ENCODE measurements at regions not wholly inside any gene's neighbourhood (a gene's known extent, or its start where the extent isn't known, plus 50 kb on each side); places are given as distances from the start of the nearest gene placed in this dataset.

DNA sequence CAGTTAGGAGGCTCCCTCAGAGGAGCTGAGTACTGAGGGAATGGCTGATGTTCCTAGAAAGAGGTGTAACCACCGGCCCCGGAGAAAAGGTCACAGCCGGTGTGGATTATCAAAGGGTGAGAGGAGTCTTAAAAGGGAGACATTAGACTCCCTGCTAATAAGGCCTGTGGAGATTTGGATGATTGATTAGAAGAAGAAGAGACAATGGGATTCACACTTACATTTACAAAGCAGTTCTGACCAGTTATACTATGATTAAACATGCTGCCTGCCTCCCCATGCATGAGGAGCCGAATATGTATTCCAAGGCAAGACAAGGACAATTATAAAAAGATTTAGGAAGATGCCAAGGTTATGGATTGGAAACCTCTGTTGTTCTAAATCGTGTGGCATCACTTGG lies 302.4 kb downstream of the SLC4A3 start:
- TF ChIP-seq POLR2AphosphoS5 (IDR thresholded peaks at IDR 0.05), result no peak
- TF ChIP-seq POLR2A (IDR thresholded peaks at IDR 0.05), result no peak
- TF ChIP-seq EP300 (IDR thresholded peaks at IDR 0.05; ENCODE audit: low read depth), result no peak
- TF ChIP-seq, protein P1, sequence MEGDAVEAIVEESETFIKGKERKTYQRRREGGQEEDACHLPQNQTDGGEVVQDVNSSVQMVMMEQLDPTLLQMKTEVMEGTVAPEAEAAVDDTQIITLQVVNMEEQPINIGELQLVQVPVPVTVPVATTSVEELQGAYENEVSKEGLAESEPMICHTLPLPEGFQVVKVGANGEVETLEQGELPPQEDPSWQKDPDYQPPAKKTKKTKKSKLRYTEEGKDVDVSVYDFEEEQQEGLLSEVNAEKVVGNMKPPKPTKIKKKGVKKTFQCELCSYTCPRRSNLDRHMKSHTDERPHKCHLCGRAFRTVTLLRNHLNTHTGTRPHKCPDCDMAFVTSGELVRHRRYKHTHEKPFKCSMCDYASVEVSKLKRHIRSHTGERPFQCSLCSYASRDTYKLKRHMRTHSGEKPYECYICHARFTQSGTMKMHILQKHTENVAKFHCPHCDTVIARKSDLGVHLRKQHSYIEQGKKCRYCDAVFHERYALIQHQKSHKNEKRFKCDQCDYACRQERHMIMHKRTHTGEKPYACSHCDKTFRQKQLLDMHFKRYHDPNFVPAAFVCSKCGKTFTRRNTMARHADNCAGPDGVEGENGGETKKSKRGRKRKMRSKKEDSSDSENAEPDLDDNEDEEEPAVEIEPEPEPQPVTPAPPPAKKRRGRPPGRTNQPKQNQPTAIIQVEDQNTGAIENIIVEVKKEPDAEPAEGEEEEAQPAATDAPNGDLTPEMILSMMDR (IDR thresholded peaks at IDR 0.05), result no peak
- DNase-seq, result no peak
- no peak overlapping the region for H3K27ac ChIP-seq
- H3K4me3 ChIP-seq, result no peak overlapping the region
- intact Hi-C loops (cut with DNase I; ENCODE audit: low total_unique reads) (no loop called here), in situ Hi-C loops (cut with MboI; ENCODE audit: low pct_ligation_motif_present in 1 of 4, low pct_unique_long_range_greater_than_20kb in 1 of 4, low sequenced_read_pairs in 3 of 4) (no loop called here)
- no peaks in the 10 kb centered on the region for H3K36me3 ChIP-seq
- no peaks in the 10 kb centered on the region for H3K4me1 ChIP-seq
- WGBS, 2 donors (ENCODE audit: low coverage in 1 of 2), result 76 to 78% methylated on average over 5 of the region's 5 CpGs
- H3K9me3 ChIP-seq, result no peaks in the 10 kb centered on the region
- no peaks in the 10 kb centered on the region for H3K27me3 ChIP-seq

DNA sequence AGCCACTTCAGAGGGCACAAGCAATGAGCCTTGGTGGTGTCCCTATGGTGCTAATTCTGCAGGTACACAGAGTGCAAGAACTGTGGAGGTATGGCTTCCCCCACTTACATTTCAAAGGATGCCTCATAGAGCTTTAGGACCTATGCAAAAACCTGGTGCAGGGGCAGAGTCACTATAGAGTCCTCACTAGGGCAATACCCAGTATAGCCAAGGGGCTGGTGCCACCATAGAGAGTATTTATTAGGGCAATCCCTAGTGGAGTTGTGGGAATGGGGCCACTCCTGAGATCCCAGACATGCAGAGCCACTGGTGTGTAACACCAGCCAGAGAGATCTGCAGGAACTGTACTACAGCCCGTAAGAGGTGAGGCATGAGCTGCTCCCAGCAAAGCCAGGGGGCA lies 312.2 kb downstream of the SLC4A3 start:
- in situ Hi-C loops (cut with MboI; ENCODE audit: low pct_ligation_motif_present in 1 of 4, low pct_unique_long_range_greater_than_20kb in 1 of 4, low sequenced_read_pairs in 3 of 4), result no loop called here
- Histone ChIP-seq H3K4me3 (no peak overlapping the region), H3K27me3 (no peaks in the 10 kb centered on the region), H3K4me1 (no peaks in the 10 kb centered on the region), H3K36me3 (no peaks in the 10 kb centered on the region), H3K9me3 (no peaks in the 10 kb centered on the region), H3K27ac (no peak overlapping the region)
- no peak for DNase-seq
- WGBS, 2 donors (ENCODE audit: low coverage in 1 of 2), result 63% methylated on average over 1 of the region's 1 CpG; no CpG with 5 or more reads in 1 of the 2 donors
- intact Hi-C loops (cut with DNase I; ENCODE audit: low total_unique reads), result no loop called here
- TF ChIP-seq, protein P1 (IDR thresholded peaks at IDR 0.05), result no peak
- TF ChIP-seq POLR2AphosphoS5 (IDR thresholded peaks at IDR 0.05) (no peak), POLR2A (IDR thresholded peaks at IDR 0.05) (no peak), EP300 (IDR thresholded peaks at IDR 0.05; ENCODE audit: low read depth) (no peak)

DNA sequence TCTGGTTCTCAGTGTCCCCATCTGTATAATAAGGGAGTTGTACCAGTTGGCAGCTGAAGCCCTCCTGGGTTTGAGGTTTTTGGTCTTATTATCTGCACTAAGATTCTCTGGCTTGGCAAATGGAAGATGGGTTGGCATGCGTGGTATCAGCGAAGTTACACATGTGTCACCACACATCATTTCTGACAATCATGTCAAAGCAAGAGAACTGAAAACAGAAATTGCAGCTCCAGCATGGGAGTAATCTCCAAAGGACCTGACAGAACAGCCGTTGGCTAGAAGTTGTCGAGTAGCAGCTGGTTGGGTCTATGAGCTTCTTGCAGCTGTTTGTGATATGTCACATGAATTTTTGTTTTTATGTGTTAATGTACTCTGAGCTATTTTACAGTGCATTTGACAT lies 317.4 kb downstream of the SLC4A3 start:
- Histone ChIP-seq H3K9me3 (no peaks in the 10 kb centered on the region), H3K27me3 (no peaks in the 10 kb centered on the region), H3K4me1 (no peaks in the 10 kb centered on the region), H3K27ac (no peak overlapping the region), H3K36me3 (no peaks in the 10 kb centered on the region), H3K4me3 (no peak overlapping the region)
- 80 to 83% methylated on average over 4 of the region's 4 CpGs for WGBS, 2 donors (ENCODE audit: low coverage in 1 of 2)
- TF ChIP-seq, protein P1 (IDR thresholded peaks at IDR 0.05), result no peak
- TF ChIP-seq POLR2A (IDR thresholded peaks at IDR 0.05), result no peak
- no peak for TF ChIP-seq EP300 (IDR thresholded peaks at IDR 0.05; ENCODE audit: low read depth)
- no peak for TF ChIP-seq POLR2AphosphoS5 (IDR thresholded peaks at IDR 0.05)
- DNase-seq, result no peak
- in situ Hi-C loops (cut with MboI; ENCODE audit: low pct_ligation_motif_present in 1 of 4, low pct_unique_long_range_greater_than_20kb in 1 of 4, low sequenced_read_pairs in 3 of 4) (no loop called here), intact Hi-C loops (cut with DNase I; ENCODE audit: low total_unique reads) (no loop called here)

DNA sequence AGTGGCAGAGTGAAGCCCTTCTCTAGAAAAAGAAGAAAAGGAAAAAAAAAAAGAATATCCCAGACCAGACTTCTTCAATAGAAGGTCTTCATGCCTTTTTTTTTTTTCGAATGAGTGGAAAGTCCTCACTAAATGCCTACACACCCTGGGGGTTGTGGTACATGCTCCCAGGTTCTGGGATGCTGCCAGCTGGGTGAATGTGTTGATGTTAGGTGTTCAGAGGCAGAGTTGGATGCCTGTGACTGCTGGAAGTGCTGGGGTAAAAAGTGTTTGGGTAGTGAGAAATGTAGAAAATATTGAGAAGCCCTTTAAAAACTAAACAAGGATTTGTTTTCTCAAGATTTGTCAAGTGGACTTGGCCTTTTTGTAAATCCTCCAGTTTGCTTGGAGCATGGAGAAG lies 318.6 kb downstream of the SLC4A3 start:
- 56% methylated on average over 1 of the region's 1 CpG for WGBS, 2 donors (ENCODE audit: low coverage in 1 of 2)
- no peaks in the 10 kb centered on the region for H3K9me3 ChIP-seq
- no peak overlapping the region for H3K4me3 ChIP-seq
- no peaks in the 10 kb centered on the region for H3K36me3 ChIP-seq
- intact Hi-C loops (cut with DNase I; ENCODE audit: low total_unique reads) (no loop called here), in situ Hi-C loops (cut with MboI; ENCODE audit: low pct_ligation_motif_present in 1 of 4, low pct_unique_long_range_greater_than_20kb in 1 of 4, low sequenced_read_pairs in 3 of 4) (no loop called here)
- no peak overlapping the region for H3K27ac ChIP-seq
- H3K4me1 ChIP-seq, result no peaks in the 10 kb centered on the region
- TF ChIP-seq POLR2AphosphoS5 (IDR thresholded peaks at IDR 0.05) (no peak), EP300 (IDR thresholded peaks at IDR 0.05; ENCODE audit: low read depth) (no peak), POLR2A (IDR thresholded peaks at IDR 0.05) (no peak)
- TF ChIP-seq, protein P1 (IDR thresholded peaks at IDR 0.05), result no peak
- H3K27me3 ChIP-seq, result no peaks in the 10 kb centered on the region
- DNase-seq, result no peak

Measured in transverse colon (tissue), 4 donors.